GM12878 (cell line): ENCODE measurements at regions not wholly inside any gene's neighbourhood (a gene's known extent, or its start where the extent isn't known, plus 50 kb on each side); places are given as distances from the start of the nearest gene placed in this dataset.

Source experiments
- CTCF ChIP-seq, 3 experiments: IDR thresholded peaks in 2 of 3; conservative IDR thresholded peaks in 1 of 3; 2 replicates each; pipeline ENCODE4 v1.5.1; 2011; ENCODE audit warnings: low read depth in 3 of 3, low read length in 3 of 3, mild to moderate bottlenecking in 3 of 3, control low read depth in 2 of 3, moderate library complexity in 2 of 3, inconsistent platforms in 1 of 3, mixed read lengths in 1 of 3; ENCODE audit not compliant: control insufficient read depth in 2 of 3, insufficient read depth in 1 of 3; ENCODE audit errors: extremely low read depth in 1 of 3
- EZH2 ChIP-seq: IDR thresholded peaks from 2 replicates; pipeline ENCODE4 v1.6.1; 2012; ENCODE audit warnings: low read depth, mild to moderate bottlenecking, control low read depth, inconsistent platforms, low read length, borderline replicate concordance; ENCODE audit not compliant: control insufficient read depth
- GABPA ChIP-seq: IDR thresholded peaks from 2 replicates; pipeline ENCODE4 v1.6.1; 2014; ENCODE audit warnings: antibody characterized with exemption, low read depth, mild to moderate bottlenecking, inconsistent platforms
- HDAC2 ChIP-seq: fragments of 200-600 bp; sonication (generic); IDR thresholded peaks from 2 replicates; pipeline ENCODE4 v1.6.1; 2017
- JUND ChIP-seq: IDR thresholded peaks from 2 replicates; pipeline ENCODE4 v1.6.1; 2012; ENCODE audit warnings: low read depth, mild to moderate bottlenecking, low read length, improper control_type of control experiment, moderate library complexity
- NRF1 ChIP-seq: conservative IDR thresholded peaks from 2 replicates; pipeline ENCODE4 v1.6.1; 2011; ENCODE audit warnings: mild to moderate bottlenecking, low read depth, low read length, improper control_type of control experiment
- PML ChIP-seq: IDR thresholded peaks from 2 replicates; pipeline ENCODE4 v1.6.1; 2012; ENCODE audit warnings: low read length, inconsistent platforms
- POLR2A ChIP-seq: IDR thresholded peaks from 2 replicates; pipeline ENCODE4 v1.6.1; 2011; ENCODE audit warnings: low read depth, mild to moderate bottlenecking, low read length
- RAD21 ChIP-seq: IDR thresholded peaks from 2 replicates; pipeline ENCODE4 v1.6.1; 2011; ENCODE audit warnings: mild to moderate bottlenecking, low read depth, low read length, moderate library complexity; ENCODE audit not compliant: insufficient read depth

DNA sequence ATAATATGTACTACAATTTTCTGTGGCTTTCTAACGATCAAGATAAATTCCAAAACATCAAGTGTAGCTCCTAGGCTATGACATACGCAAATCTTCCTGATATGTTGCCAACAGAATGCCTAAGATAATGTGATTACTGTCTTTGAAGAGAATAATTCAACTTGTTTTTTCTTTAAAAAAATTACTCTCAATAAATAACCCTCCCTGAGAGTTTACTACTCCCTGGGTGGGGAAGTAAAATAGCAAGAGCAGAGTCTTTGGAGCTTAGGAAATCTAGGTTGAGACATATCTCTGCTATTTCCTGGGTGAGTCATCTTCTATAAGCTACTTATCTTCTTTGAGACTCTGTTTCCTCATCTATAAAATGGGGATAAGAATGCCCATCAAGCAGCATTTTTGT, 201.2 kb downstream of the ACTL7B start:
- TF ChIP-seq CTCF (IDR thresholded peaks at IDR 0.05 in 2 of 3, conservative IDR thresholded peaks at IDR 0.05 in 1 of 3; ENCODE audit: control insufficient read depth in 2 of 3, extremely low read depth in 1 of 3, insufficient read depth in 1 of 3, low read depth in 3 of 3, low read length in 3 of 3) (no peak), HDAC2 (no peak), NRF1 (no peak), EZH2 (no peak), PML (no peak), GABPA (no peak), POLR2A (no peak), JUND (no peak), RAD21 (no peak)
